CD4-positive, alpha-beta T cell treated with Interleukin-4 for 4 hours (primary cell): ENCODE measurements at regions not wholly inside any gene's neighbourhood (a gene's known extent, or its start where the extent isn't known, plus 50 kb on each side); places are given as distances from the start of the nearest gene placed in this dataset.

ENCODE experiments used
- DNase-seq: peaks from one replicate; pipeline ENCODE4 v3.0.0-alpha.2; 2020

DNA sequence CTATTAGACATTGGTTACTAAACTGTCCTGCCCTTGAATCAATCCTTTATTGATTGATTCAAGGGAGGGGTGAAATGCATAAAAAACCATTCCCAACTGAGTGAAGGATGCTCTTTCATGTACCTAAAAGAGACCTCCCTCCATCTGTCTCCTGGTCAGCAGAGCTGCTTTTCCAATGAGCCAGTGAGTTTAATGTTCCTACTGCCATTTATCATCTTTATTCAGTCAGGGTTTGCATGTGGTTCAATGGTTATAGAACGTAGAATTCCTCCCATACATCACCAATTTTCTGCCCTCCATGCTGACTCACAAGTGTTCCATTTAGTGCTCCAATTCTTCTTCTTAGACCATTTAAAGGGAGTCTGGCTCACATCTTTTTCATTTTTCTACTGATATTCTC, 199.1 kb upstream of the PCSK5 start:
- DNase-seq, result no peak

DNA sequence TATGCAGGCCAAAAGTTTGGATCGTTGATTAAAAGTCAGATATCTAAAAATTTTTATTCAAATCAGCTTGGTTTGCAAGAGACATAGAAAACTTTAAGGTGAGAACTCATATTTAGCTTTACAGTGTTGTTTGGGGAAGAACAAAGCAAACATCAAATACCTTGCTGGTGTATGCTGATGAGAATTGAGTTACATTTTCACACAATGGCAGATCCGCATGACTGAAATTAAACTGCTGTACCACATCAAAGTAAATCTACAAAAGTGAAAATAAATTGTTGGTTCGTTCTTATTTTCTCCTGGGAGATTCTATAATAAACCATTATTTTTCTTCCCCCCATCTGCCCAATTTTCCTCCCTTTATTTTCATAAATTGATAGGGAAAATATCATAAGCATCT, 198.2 kb upstream of the PCSK5 start:
- DNase-seq, result no peak

DNA sequence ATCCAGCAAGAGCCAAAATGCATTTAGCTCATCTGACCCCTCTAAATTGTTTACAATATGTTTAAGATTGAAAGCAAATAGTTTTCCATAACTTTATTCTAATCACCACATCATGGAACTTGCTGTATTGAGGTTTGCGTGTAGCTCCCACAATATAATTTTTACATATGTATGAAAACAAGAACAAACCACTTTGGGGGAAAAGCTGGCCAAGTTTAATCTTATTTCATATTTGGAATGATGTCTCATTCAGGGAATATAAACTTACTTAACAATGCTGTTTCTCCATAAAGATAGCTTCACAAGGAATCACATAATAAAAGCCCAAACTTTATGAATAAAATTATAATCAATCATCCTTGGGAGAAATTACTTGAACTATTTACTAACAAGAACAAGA, 194.6 kb upstream of the PCSK5 start:
- DNase-seq, result no peak

DNA sequence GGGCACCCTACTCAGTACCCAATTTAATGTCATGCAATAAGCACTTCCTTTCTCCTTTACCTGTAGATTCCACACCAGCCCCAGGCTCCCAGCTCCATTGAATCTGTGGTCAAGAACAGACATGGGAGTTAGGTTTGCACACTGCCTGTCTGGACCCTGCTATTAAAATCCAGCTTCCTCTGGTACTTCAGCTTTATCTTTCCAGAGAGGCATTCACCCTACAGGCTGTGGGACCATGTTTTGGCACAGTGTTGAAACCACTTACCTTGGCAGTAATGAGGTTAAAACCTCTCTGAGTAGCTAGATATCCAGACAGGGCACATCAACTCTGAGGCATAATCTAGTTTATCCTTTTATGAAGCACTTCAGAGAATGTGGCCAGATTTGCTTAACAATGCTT, 191.5 kb upstream of the PCSK5 start:
- no peak for DNase-seq

DNA sequence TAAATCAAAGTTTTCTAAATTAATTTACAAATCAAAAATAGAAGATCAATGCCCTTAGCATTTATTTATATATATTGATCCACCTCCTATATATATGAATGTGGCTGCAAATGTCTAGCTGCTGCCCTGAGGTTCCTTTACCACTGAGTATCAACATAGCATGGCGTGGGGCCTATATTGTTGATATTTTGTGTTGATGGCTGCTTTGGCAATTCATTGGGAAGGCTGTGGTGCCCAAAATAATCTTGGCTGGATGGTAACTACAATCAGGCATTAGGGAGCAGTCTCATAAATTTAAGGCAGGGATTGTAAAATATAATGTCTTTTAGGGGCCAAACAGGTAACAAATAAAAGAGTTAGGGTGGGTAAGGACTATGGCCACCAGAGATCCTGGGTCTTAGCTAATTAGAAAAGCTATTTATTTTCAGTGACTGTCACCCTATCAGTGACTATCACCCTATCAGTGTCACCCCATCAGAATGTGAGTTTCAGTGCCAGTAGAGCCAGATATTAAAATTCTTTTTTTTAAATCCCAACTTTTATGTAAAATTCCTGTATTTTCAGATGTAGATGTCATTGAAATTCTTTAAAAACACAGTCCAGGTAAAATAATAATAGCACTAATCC, 190.7 kb upstream of the PCSK5 start:
- no peak for DNase-seq

DNA sequence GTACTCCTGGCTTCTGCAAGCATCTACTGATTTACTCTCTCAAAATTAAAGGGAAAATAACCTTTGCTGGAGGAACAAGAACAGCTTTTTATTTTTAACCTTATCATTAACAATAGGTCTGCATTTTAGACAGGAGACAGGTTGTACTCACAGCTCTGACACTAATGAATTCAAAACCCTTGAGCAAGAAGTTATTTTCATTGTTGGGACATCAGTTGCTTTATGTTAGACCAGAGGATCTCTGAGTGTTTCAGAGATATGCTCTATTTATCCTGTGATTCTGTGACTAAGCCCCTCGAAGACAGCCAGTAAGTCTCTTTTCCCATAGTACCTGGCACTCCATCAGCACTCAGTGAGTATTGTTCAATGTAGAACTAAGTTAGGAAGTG, 190.2 kb upstream of the PCSK5 start:
- DNase-seq, result no peak

DNA sequence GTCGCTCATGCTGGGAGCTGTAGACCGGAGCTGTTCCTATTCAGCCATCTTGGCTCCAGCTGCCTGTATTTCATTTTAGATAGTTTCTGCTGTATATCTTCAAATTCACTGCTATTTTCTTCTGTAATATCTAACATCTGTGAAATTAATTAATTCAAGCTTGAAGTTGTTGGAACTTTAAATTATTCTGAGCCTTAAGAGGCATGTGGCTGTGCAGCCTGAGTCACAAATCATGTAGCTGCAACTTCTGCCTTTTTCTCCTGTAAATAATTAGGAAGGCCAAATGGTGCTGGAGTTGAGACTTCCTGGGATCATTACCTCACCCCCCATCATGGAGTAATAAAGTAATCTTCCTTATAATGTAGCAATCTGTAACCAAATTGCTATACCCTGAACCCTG, 183.3 kb upstream of the PCSK5 start:
- DNase-seq, result no peak

DNA sequence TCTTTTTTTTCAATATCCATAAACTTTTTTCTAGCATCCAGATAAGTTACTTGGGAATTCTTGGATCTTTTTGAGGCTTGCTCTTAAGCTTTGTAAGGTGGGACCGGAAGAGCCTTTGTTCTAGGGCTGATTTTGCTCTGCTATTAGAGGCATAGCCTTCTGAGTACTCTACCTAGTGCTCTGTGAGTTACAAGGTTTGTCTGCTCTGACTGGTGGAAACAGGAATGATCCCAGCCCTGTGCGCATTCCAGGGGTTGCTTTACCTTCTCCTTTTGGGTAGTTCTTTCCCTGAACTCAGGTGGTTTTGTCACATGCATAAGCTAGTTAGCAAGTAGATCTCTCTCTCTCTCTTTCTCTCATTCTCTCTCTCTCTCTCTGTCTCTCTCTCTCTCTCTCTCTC, 180.8 kb upstream of the PCSK5 start:
- no peak for DNase-seq

DNA sequence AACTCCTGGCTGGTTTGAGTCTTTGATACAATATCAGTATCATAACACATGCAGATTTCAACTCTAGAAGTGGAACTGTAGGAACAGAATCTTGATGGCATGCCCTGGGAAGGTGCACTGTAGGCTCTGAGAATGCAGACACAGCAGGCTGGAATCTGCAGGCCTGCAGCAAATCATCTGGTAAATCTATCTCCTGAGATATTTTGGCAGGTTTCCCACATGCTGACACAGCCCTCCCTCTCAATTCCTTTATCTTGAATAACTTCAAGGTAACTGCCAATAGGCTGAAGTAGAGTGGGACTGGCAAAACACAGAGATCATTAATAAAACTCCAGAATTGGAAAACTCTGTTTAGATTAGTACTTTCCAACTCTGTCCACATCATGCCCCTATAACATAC, 177.8 kb upstream of the PCSK5 start:
- DNase-seq, result no peak

DNA sequence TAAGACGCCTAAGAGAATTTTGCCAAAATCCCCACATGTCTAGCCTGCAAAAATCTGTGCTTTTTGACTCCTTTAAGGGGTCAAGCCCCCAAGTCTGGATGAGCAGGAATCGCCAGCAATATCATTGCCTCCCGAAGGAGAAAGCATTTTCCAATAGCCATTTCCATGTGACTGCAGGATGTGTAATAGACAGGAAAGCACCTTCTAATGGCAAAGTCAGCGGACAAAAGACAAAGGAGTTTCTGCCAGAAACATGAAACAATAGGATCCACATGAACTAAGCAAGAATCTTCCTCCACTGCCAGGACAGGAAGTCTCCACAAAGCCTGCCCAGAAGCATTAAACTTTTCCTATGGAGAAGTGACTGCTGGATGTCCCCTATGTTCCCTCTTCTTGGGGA, 177.1 kb upstream of the PCSK5 start:
- no peak for DNase-seq

DNA sequence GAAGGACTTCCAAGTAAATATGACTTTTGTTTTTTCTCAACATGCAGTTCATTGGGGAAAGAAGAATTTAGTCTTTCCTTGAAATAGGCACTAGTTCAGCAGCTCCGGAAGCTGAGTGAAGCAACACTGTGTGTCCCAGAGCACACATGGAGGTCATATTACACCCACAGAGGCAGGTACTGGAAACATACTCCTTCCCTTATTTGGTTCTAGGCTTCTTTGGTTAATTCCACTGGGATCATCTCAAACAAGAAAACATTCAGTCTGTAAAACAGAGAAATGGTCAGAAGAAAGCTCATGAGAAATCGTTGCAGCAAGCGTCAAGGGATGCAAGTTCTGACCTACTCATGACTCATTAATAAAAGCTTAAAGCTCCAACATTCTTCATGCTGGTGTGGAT, 175.1 kb upstream of the PCSK5 start:
- no peak for DNase-seq

DNA sequence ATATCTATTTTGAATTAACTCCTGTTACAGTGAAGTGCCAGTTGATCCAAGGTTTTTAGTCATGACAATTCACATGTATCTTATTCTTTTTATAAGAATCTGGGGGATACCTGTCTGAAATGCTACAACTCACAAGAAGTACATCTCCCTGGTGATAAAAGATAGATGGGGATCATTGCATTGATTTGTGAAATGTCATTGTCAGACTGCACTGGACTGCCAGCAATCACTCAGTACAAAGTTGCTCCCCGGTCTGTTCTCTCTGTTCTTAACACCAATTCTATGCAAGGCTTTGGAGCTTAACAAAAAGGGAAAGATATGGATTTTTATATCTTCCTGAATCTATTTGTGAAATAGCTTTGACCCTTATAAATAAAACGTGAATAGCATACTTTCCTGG, 171.8 kb upstream of the PCSK5 start:
- DNase-seq, result no peak

DNA sequence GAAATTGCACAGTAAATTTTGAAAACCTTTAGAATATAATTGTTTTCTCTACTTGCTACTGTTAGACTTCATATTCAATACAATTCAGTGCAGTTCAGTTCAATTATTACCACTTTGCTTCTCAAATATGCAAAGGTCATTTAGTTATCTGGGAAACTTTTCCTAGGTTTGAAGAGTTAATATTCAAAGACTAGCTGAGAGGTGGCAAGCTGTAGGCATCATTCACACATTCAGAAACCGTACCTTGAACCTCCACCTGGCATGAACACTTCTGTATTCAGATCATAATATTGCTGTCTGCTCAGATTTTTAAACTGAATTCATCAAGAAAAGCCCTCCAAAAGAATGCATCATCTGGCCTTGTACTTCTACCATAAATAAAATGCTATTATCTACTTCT, 162.1 kb upstream of the PCSK5 start:
- no peak for DNase-seq

DNA sequence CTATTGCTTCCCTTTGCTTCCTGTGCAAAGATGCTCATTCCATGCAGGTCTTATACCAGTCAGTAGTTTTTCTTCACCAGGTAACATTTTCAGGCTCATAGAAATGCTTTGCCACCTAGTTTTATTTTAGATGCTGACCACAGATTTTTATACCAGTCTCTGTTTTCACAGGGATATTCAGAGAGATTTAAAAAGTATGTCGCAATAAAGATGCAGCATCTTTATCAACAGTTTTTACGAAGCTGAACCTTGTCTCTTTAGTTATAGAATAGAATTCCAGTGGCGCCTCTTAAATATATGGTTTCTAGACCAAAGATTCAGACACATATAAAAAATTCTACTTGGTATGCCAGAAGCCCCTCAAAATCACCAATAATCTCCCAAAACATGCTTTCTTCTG, 155.7 kb upstream of the PCSK5 start:
- no peak for DNase-seq

DNA sequence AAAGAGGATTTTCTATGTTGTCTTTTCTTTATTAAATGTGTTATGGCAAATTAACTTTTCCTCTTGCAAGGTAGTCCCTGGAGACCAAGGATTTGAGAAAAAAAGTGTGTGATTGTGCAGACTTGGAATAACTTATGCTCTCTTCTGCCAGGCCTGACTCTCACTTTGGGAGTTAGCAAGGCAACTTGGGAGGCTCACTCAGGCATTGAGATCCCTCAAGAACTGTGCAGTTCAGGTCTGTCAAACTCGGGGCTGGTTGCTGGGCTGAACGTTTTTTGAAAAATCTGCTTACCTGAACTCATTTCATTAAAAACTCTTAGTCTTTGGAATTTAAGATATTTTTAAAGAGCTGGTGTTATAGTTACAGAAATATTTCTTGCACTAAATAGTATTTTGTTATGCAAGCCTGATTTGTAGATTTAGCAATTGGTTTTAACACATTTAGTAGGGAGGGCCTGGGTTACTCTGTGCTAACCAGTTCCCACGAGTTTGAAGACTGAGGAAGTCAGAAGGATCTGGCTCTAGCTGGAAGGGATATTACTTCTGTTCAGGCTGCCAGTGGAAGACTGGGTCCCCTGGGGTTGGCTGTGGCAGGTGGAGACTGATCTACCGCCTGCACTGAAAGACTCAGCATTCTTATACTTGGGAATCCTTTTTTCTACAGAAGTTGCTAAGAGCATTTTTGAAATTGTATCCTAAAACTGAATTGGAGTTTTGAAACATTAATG, 150.4 kb upstream of the PCSK5 start:
- DNase-seq, result no peak

DNA sequence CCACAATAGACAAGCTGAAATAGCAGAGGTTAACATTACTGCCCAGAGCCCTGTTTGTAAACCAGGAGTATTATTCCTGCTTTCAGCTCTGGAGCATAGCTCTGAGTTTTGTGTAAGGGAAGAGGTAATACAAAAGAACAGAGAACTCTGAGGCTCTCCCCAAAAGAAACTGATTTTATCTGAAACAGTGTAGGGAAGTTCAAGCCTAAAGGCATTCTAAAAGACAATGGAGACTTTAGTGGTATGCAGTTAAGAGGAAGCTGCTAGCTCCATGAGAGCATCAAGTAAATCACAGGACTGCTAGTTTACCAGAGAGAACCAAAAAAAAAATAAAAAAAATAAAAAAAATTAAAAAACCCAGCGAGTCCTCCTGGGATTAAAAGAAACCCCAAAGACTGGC, 146.6 kb upstream of the PCSK5 start:
- no peak for DNase-seq

DNA sequence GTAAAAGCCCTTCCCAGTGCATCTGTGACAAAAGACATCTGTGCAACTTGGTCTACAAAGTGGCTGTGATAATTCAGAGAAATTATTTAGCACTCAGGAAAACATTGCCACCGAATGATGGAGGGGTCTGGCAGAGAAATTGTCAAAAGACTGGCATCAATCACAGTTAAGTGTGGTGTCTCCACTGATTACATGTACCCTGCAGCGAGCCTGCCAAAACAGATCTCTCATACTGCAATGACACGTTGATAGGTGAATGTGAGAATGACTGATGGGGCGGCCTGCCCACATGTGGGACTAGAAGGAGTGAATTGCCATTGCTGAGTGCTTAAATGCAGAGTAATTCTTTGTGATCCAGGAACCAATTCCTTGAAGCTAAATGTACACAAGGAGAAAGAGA, 136.4 kb upstream of the PCSK5 start:
- no peak for DNase-seq

DNA sequence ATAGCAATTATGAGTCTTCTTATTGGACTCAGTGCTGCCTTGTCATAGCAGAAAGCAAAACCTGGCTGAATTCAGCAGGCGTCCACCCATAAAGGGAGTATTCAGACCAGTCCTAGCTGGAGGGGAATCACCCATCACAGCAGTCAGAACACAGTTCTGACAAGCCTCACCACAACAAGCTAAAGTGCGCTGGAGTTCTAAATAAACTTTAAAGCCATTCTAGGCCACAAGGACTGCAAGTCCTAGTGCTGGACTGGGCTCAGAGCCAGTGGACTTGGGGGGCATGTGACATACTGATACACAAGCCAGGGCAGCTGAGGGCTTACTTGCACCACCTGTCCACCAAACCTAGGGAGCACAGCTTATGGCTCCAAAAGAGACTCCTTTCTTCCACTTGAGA, 115.3 kb upstream of the PCSK5 start:
- DNase-seq, result no peak

DNA sequence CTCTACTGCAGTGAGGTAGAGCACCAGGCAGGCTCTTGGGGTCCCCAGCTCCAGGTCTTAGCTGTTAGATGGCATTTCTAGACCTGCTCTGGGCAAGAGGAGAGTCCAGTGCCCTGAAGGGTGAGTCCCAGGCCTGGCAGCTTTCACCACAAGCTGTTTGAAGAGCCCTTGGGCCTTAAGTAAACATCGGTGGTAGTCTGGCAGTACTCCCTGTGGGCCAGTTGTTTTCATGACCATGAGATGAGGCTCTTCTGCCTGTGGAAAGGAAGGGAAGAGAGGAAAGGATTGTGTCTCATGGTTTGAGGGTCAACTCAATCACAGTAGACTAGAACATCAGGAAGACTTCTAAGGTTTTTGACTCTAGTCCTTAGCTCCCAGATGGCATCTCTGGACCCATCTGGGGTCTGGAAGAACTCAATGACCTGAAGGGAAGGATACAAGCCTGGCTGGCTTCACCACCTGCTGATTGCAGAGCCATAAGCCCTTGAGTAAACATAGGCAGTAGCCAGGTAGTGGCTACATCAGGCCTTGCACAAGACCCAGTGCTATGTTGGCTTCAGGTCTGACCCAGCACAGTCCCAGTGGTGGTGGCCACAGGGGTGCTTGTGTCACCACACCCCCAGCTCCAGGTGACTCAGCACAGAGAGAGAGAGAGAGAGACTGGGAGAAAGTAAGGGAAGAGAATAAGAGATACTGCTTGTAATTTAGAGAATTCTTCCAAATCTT, 114.3 kb upstream of the PCSK5 start:
- no peak for DNase-seq

DNA sequence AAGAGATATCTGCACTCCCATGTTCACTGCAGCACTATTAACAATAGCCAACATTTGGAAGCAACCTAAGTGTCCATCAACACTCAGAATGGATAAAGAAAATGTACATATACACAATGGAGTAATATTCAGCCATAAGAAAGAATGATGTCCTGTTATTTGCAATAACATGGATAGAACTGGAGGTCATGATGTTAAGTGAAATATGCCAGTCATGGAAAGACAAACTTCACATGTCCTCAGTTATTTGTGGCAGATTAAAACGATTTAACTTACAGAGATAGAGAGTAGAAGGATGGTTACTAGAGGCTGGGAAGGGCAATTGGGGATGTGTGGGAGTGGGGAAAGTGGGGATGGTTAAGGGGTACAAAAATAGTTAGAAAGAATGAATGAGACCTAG, 110.3 kb upstream of the PCSK5 start:
- DNase-seq, result no peak

DNA sequence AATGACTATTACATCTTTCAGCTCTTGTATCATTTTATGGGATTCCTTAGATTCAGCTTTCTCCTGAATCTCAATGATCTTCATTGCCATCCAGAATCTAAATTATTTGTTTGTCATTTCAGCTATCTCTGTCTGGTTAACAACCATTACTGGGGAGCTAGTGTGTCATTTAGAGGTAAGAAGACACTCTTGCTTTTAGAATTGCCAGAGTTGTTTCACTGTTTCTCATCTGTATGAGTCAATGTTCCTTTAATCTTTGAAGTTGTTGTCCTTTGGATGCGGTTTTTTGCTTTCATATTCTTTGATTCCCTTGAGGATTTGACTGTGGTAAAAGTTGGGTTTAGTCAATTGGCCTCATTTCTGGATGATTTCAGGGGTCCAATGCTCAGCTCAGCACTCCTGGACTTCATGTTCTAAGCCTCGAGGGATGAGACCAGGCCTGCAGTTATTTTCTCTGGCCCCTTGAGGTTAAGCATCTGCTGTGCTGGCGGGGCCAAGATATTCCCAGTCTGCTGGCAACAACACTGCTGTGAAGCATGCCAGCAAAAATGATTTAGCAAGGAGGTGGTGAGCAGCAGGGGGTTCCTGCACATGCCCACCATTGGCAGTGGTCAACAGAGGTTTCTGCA, 102.4 kb upstream of the PCSK5 start:
- no peak for DNase-seq

DNA sequence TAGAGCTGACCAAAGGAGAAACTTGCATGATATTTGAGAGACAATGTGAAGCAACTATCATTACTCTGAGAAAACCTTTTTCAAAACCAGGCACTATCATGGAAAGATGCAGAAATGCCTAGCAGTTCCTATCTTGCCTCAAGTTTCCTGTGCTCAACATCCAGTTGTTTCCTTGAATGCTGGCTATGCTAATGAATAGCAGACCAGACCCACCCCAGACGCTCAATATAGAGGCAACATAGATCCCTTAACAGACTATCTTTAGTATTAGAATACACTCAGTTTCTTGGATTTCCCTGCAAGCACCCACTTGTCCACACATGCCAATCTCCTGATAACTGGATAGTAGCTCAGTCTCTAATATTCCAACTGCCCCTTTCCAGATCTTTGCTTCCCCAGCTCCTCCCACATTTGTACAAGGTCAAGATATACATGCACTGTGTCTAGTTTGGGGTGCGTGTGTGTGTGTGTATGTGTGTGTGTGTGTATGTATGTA, 93.3 kb upstream of the PCSK5 start:
- DNase-seq, result no peak

DNA sequence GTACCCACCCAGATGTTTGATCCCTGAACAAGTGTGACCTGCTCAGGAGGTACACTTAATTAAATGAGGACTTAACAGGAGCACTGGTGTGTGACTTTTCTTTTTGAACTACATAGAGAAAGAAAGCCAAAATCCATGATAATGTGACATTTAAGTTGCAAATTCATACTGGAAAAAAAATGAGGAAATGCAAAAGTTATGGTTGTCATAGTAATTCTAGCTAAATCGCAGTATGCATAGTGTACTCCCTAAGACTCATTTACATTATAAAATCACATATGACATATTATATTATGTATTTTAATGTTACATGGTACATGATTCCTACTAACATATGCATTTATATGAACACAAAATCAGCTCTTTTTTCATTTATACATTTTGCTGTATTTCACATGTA, 92.0 kb upstream of the PCSK5 start:
- no peak for DNase-seq

DNA sequence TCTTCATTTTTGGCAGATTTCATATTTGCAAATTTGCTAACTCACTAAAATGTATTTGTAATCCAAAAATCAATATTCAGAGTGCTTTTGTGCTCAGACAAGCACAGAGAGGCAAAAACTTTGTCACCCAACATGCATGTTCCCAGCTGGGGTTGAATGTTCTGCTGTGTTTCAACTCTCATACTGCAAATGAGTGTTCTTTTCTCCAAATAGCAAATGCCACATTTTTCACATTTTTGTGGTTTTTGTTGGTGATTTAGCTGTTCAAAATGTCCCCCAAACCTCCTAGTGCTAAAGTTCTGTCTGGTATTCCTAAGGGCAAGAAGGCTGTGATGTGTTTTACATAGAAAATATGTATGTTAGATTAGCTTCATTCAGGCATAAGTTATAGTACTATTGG, 87.3 kb upstream of the PCSK5 start:
- no peak for DNase-seq
